WI38 (cell line): ENCODE measurements at regions not wholly inside any gene's neighbourhood (a gene's known extent, or its start where the extent isn't known, plus 50 kb on each side); places are given as distances from the start of the nearest gene placed in this dataset.

ENCODE experiments used
- H3K4me3 ChIP-seq: 2 replicates; pipeline ENCODE4 v1.5.1; 2011; ENCODE audit warnings: low read depth, mild to moderate bottlenecking, control low read depth, low read length
- CTCF ChIP-seq: IDR thresholded peaks from 2 replicates; pipeline ENCODE4 v1.5.1; 2012; ENCODE audit warnings: low read depth, mild to moderate bottlenecking, control low read depth, low read length

GRCh38 chr2:67289271-67289670, 107.9 kb upstream of the ETAA1 start:
- TF ChIP-seq CTCF, result no peak
- H3K4me3 ChIP-seq, result no peak overlapping the region

- H3K4me3 ChIP-seq, result no peak overlapping the region
- TF ChIP-seq CTCF, result no peak
Observed at GRCh38 chr2:67289921-67290371, 107.2 kb upstream of the ETAA1 start.

- no peak overlapping the region for H3K4me3 ChIP-seq
- no peak for TF ChIP-seq CTCF
Observed at GRCh38 chr2:67290451-67291290, 106.5 kb upstream of the ETAA1 start.

DNA sequence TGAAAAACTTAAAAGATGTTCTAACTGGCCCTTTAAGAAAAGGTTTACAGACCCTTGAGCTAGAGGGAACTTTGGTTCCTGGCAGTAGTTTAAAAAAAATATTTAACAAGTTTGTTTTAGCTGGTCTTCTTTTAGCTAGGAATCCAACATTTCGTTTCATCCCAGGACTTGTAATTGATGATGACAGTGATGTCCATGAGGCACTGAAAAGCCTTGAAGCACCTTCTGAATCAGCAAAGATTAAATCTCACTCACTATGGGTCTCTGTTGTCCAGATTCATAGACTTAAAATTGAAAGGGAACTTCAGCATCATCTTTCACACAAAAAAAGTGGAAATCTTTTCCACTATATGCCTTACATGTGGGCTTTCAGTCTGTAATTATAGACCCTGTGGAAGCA, 102.9 kb upstream of the ETAA1 start:
- TF ChIP-seq CTCF, result no peak
- H3K4me3 ChIP-seq, result no peak overlapping the region

DNA sequence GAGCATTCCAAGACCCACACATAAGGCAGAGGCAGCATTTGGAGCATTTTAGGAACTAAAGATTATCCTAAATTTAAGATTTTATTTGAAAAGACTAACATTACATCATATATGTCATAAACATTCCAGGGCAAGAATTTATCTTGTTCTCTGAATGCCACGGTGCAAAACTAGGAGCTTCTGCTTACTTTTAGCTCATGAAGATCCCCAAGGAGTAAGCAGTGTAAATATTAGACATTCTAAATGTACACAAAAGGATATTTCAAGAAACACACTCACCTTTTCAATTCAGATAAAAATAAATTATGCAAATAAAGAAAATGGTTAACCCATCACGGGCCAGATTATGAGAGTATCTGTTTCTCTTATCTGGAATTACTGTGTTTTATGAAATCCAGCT, 101.7 kb upstream of the ETAA1 start:
- TF ChIP-seq CTCF, result no peak
- H3K4me3 ChIP-seq, result no peak overlapping the region

DNA sequence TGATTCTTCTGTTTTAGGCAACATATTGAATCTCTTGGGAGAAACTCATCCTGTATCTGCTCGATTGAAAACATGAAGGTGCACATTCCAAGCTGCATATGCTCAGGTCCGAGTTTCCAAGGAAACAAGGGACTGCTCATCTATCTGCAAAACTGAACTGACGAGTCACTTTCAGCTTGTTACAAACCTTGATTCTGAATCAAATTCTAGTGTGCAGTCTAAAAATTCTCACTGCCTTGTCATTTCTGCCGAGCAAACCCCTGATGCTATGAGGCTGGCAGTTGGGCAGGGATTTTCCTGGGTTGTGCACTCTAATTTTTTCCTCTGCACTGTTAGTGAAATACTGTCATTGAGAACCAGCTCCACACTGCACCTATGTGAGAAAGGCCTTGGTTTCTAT, 101.3 kb upstream of the ETAA1 start:
- TF ChIP-seq CTCF, result no peak
- H3K4me3 ChIP-seq, result no peak overlapping the region

GRCh38 chr2:67304300-67304890, 92.7 kb upstream of the ETAA1 start:
- no peak overlapping the region for H3K4me3 ChIP-seq
- TF ChIP-seq CTCF, result no peak
